NCI-H1105 (cell line): ENCODE measurements at regions not wholly inside any gene's neighbourhood (a gene's known extent, or its start where the extent isn't known, plus 50 kb on each side); places are given as distances from the start of the nearest gene placed in this dataset.

Experiments
- DNase-seq: peaks from one replicate; lab custom pipeline; 2025; lab: John Stamatoyannopoulos, UW

DNA sequence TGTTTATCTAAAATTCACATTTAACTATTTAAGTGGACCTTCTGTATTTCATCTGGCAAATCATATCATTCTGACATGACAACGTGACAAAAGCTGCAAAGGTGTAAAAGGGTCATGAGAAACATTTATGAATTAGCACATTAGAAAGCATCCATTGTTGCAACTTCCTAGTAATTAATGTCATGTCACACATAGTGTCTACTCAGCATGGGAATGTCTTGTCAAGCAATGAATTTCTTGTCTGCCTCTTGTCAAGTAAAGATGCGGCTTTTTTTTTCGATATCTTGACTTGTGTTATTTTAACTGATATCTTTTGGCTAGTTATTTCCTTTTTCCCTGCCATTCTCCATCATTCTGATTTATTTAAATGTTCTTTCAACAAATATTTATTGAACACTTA is 463.5 kb upstream of the CXorf51B start:
- no peak for DNase-seq

DNA sequence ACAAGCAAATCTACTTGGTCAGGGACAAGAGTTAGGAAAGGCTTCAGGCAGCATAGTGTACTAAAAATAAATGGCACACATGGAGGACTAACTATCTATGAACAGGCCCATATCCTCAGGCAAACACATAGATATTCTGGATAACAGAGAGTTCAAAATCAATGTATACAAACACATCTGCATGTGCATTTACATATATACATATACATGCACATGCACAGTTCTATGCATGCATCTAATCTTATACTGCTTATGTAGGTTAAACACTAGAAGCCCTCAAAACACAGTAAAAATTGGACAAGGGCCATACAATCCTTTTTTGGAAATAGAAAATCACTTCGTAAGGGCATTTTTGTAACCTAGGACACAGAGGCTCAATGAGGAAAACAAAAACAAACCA is 458.0 kb upstream of the CXorf51B start:
- DNase-seq: no peak

DNA sequence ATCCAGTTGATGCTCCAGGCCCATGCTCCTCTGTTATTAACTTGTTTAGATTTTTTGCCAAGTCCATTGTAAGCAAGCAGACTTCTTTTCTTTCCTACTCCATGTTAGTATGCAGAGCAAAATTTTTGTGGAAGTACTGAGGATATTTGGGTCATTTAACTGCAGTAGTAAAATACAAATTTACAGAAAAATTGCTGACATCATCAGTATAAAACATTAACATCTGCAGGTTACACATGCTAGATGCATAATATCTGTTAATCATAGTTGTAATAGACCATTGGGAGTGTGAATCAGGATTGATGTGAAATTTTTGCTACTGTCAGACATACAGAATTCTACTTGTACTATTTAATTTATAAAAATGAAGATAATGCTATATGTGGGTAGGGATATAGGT is 454.1 kb upstream of the CXorf51B start:
- DNase-seq: no peak

GRCh38 chrX:146363919-146364318 is 445.7 kb upstream of the CXorf51B start:
- DNase-seq: no peak

GRCh38 chrX:146385529-146385928 is 424.0 kb upstream of the CXorf51B start:
- no peak for DNase-seq

GRCh38 chrX:146396409-146396808 is 413.2 kb upstream of the CXorf51B start:
- DNase-seq: no peak

GRCh38 chrX:146409528-146409927 is 400.0 kb upstream of the CXorf51B start:
- DNase-seq: no peak

DNA sequence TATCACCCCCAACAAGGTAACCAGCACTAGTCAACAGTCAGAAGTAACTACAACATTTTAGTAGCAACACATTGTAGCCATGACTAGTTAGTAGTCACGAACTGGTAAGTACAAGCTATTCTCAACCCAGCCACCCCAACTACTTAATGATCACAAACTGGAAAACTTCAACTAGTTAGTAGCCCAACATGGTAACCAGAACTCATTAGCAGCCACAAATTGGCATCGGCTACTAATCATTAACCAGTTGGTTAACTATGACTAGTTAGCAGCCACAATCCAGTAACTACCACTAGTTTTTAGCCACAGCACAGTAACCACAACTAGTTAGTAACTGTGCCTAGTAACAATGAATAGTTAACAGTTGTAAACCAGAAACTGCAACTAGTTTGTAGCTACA is 385.1 kb upstream of the CXorf51B start:
- no peak for DNase-seq

- DNase-seq: no peak
Observed at GRCh38 chrX:146433771-146434170, 375.8 kb upstream of the CXorf51B start.

DNA sequence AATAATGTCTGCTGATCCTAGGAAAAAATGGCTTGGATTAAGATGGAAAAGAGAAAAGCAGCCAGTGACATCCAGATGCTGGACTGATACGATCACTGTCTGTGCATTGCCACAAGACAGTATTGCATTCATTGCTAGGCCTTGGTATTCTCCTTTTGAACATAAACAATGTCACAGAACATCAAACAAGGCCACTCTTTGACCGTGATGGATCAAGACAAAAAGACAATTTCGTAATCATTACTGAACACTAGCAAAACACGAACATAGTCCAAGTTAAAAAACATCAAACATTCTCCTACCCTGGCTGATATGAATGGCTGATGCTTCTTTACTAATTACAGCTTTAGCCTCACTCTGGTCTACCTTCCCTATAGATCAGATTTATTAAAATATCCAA is 374.1 kb upstream of the CXorf51B start:
- no peak for DNase-seq

DNA sequence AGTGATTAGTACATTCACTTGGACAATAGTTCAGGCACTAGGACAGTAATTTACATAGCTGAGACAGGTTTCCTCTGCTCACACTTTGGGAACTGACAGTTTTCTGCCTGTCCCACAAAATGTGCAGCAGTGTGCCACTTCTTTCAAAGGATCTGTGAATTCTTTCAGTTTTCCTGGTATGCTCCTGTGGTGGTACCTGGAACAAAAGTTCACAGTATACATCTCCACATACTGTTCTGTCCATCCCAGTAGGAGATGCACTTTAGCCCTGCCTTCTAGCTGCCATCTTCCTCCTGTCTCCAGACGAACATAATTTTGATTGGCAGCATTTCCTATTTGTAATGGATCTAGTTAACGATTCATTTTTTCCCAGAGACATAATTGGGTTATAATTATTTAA is 360.8 kb upstream of the CXorf51B start:
- no peak for DNase-seq

DNA sequence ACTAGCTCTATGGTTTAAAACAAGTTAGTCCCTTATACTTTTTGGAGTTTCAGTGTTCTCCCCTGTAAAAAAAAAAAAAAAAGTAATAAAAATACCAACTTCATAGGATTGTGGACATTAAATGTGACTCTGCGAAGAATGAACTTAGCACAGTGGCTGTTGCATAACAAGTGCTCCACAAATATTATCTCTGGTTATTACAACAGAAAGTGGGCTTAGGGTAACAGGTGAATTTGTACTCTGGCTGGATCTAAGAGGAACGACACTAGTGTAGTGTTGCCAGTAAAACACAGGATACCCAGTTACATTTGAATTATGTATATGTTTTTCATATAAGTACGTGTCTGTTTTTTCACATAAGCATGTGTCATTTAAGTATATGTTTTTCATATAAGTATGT is 360.3 kb upstream of the CXorf51B start:
- DNase-seq: no peak

DNA sequence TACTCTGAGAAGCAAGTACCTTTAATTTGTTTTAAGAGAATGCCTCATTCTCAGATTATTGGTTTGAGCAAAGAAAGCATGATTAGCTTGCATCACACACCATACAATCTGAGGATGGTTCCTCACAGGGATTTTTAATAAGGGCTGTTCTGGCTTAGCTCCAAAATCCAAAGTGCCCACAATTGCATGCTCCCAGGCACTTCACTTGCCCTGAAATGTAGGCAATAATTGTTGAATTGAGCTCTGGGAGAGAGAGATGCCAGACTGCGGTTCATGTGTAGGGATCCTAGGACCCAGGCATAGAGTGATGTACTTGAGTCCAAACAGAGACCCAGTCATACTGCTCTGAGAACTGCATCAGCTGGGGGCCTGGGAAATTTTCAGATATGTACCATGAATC is 358.4 kb upstream of the CXorf51B start:
- DNase-seq: peak; percentile 66

- no peak for DNase-seq
Observed at GRCh38 chrX:146454363-146454762, 355.2 kb upstream of the CXorf51B start.

DNA sequence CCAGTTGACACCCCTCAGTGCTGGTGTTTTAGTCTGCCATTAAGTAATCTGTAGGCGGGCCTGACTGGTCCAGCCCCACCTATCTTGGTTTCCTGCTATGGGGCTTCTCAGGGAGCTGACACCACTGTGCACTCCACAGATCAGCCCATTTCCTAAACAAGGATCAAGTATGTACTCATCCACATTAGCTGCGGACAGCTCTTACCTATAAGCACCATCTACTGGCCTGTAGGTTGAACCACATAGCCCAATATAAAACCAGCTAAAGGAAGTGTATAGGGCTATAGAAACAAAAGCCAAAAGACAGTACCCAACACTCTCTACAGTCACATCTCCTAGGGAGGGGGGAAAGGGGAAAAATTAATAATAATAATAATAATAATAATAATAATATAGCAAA is 353.5 kb upstream of the CXorf51B start:
- DNase-seq: no peak

DNA sequence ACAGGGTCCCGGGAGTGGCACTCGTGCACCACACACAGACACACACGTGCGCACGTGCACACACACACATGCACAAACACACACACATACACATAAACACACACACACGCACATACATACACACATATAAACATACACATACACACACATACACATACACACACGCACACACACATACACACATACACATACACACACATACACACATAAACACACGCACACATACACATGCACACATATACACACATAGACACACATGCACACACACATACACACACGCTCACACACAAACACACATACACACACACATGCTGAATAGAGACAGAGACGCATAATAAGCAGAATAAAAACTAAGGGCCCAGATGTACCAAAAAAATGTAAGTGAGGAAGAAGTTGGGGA is 332.2 kb upstream of the CXorf51B start:
- DNase-seq: no peak

GRCh38 chrX:146481735-146482134 is 327.8 kb upstream of the CXorf51B start:
- no peak for DNase-seq
